Umbilical cord (tissue), 1 donor: ENCODE measurements at regions not wholly inside any gene's neighbourhood (a gene's known extent, or its start where the extent isn't known, plus 50 kb on each side); places are given as distances from the start of the nearest gene placed in this dataset.
"Not testable (repeated sequence)": the region's sequence is repeated elsewhere in the genome, so short reads cannot be mapped to it uniquely, and the experiment has no call there.

Source experiments
- DNase-seq: peaks from one replicate; pipeline ENCODE4 v3.0.0-alpha.2; 2015; ENCODE audit warnings: low spot score

DNA sequence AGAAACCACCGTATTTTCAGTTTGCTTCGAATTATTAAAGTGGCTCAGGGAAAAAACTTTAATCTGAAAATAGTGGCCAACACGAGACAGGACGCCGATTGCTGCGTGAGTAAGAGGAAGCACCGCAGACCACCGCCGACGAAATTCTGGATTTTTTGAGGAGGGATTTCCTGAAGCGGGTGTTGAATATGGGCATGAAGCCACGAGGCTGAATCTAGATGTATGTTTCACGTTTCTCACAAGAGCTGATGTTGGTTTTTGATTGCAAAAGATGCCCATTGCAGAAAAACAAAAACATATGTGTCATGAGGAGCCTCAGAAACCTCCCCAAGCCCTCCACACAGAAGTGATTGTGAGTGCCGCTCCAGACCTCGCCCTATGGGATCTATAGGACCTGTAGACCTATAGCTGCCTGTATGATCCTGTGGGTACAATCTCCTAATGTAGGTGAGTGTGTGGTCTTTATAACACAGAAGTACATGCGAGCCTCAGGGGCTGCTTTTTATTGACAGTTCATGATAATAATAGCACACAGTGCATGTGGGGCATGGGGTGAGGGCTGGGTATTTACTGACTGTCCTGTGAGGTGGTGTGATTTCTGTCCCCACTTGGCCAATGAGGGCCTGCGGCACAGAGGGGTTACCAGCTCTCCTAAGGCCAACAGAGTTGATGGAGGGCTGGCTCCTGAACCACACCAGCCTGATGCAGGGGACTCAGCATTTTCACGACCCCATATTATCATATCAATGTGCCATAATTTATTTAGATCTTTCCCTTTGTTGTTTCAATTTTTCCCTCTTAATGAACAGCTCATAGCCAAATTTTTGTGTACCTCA is 243.9 kb downstream of the DLL1 start:
- no peak for DNase-seq

GRCh38 chr6:170045981-170046667 is 244.8 kb downstream of the DLL1 start:
- no peak for DNase-seq

- no peak for DNase-seq
These were observed 245.3 kb downstream of the DLL1 start for GRCh38 chr6:170045563-170045960.

- no peak for DNase-seq
These were observed 245.9 kb downstream of the DLL1 start for GRCh38 chr6:170044836-170045562.

- DNase-seq, result no peak
These were observed 246.7 kb downstream of the DLL1 start for GRCh38 chr6:170043881-170044790.

DNA sequence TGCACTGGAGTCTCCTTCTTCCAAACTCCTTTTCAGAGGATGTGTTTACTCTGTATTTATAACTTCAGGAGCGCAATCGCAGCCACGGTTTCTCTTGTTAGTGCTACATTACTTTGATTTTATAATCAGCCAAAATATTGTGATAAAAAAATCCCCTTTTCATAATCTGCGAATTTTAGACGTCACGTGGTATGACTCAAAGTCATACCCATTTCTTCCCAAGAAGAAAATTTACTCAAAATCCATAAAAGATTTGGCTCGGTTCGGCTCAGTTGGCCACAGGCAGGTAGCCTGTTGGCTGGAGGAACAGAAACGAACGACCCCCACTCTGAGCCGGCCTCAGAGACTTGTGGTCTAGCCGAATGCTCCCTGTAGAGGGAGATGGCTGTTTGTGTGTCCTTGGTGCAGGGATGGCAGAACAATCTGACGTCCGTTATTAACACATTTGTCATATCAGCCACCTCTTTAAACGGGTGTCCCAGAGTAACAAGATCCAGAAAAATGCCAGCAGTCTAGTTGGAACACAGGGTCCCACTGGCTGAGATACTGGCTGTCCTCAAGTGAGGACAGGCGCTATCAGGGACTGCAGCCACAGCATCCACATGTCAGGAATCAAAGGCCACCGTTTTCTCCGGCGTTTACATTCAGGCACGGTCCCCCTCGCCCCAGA is 247.6 kb downstream of the DLL1 start:
- DNase-seq, result no peak

GRCh38 chr6:170042596-170043118 is 248.2 kb downstream of the DLL1 start:
- DNase-seq, result no peak

DNA sequence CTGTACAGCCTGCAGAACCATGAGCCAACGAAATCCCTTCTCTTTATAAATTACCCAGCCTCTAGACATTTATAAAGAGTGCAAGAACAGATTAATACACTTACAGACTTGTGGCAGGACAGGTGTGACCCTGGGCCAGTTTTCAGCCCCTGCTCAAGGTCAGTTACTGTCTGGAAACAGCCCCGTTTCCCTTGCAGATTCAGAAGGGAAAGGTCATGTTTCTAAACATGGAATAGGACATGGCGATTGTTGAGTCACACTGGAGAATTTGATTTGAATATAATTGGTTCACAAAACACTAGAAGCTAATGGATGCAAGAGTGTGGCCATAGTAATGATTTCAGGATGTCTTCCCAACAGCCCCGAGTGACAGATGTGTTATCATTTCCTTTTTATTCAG is 248.8 kb downstream of the DLL1 start:
- no peak for DNase-seq

GRCh38 chr6:170041526-170041925 is 249.4 kb downstream of the DLL1 start:
- DNase-seq, result no peak

- DNase-seq, result no peak
These were observed 250.0 kb downstream of the DLL1 start for GRCh38 chr6:170040906-170041305.

GRCh38 chr6:170040115-170040500 is 250.8 kb downstream of the DLL1 start:
- DNase-seq, result no peak

- DNase-seq, result no peak
These were observed 251.4 kb downstream of the DLL1 start for GRCh38 chr6:170039156-170040114.

- DNase-seq, result no peak
These were observed 252.2 kb downstream of the DLL1 start for GRCh38 chr6:170038708-170039107.

DNA sequence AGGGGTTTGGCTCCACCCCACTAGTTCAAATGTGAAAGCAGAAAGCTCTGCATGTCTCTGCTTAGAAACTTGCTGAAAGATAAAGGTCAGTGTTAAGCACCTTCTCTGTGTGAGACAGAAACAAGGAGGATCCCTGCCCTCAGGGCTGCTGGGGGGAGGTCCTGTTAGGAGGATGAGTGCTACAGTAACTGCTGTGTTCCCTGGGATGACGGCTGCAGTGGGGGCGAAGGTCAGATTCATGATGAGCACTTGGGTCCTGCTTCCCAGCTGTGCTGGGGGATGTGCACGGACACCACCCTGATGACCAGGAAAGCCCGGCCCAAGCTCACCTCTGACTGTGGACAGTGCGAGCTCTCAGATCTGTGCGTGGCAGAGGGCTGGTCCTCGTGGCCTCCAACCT is 252.6 kb downstream of the DLL1 start:
- no peak for DNase-seq

GRCh38 chr6:170037541-170038250 is 253.2 kb downstream of the DLL1 start:
- DNase-seq, result no peak

- no peak for DNase-seq
These were observed 254.0 kb downstream of the DLL1 start for GRCh38 chr6:170036916-170037315.

DNA sequence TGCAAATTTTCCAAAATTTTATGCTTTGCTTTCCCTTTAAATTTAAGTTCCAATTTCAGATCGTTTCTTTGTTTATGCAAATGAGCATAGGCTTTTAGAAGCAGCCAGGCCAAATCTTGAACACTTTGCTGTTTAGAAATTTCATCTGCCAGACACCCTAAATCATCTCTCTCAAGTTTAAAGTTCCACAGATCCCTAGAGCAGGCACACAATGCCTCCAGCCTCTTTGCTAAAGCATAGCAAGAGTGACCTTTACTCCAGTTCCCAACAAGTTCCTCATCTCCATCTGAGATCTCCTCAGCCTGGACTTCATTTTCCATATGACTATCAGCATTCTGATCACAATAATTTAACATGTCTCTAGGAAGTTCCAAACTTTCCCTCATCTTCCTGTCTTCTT is 254.5 kb downstream of the DLL1 start:
- DNase-seq, result not testable (repeated sequence)

GRCh38 chr6:170035901-170036304 is 255.0 kb downstream of the DLL1 start:
- DNase-seq, result no peak

DNA sequence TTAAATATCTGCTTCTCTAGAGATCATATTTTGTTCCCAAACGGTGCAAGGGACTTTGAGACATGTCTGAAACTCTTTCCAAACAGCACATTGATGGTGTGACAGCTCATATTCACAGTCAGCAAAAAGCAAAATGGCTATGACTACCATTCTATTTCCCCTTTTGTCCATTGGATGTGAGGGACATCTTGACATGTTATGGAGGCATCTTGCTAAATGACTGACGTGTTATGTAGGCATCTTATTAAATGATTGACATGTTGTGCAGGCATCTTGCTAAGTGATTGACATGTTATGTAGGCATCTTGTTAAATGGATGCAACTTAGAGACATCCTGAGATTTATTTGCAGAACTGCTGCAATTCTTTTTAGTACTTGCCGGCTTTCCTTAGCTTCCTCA is 255.8 kb downstream of the DLL1 start:
- DNase-seq, result no peak
